ENCODE measurements at regions not wholly inside any gene's neighbourhood (a gene's known extent, or its start where the extent isn't known, plus 50 kb on each side); places are given as distances from the start of the nearest gene placed in this dataset.

DNA sequence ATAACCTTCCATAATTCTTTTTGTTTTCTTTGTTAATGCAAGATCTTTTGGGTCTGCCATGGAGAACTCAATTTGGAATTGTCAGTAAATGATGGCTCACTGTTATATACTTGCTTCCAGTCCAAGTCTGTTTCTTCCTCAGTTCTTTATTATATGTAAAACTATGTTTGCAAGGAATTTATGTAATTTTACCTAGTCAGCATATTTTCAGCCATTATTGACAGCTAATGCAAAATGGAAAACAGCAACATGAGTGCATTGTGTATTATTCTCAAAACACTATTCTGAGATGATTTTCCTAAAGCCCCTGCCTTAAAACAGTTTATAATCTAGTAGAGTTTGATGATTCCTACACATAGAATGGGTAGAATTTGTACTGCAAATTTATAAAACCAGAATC lies 167.5 kb downstream of the TANC2 start:
- no peak for DNase-seq (ENCODE audit: low read depth)

DNA sequence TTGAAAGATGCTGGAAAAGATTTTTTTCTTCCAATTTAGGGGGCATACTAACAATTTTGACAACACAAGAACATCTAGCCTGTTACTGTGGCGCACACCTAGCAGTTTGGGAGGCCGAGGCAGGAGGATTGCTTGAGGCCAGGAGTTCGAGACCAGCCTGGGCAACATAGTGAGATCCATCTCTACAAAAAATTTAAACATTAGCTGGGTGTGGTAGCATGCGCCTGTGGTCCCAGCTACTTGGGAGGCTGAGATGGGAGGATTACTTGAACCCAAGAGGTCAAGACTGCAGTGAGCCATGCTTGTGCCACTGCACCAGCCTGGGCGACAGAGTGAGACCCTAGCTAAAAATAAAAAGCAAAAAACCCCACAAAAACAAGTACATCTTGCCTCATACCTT lies 168.8 kb downstream of the TANC2 start:
- no peak for DNase-seq (ENCODE audit: low read depth)

- DNase-seq (ENCODE audit: low read depth): no peak
These were observed 170.5 kb downstream of the TANC2 start for GRCh38 chr17:63136369-63137012.

- DNase-seq (ENCODE audit: low read depth): no peak
These were observed 171.1 kb downstream of the TANC2 start for GRCh38 chr17:63137163-63137562.

DNA sequence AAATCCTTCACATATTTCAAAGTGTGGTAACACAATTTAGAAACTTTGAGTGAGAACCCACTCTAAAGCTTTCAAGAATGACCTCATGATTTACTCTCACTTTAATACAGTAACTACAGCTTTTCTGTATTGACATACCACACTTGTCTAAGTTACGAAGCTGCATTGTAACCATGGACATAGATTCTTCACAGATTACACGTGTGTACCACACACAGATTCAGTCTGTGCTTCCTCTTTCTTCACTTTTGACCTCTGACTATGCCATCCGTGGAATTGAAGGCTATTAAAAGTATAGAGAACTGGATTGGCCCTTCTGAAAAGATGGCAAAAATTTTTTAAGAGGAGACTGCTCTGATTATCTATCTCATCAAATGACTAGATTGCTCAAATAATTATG lies 172.7 kb downstream of the TANC2 start:
- no peak for DNase-seq (ENCODE audit: low read depth)

- no peak for DNase-seq (ENCODE audit: low read depth)
These were observed 173.3 kb downstream of the TANC2 start for GRCh38 chr17:63139356-63139755.

DNA sequence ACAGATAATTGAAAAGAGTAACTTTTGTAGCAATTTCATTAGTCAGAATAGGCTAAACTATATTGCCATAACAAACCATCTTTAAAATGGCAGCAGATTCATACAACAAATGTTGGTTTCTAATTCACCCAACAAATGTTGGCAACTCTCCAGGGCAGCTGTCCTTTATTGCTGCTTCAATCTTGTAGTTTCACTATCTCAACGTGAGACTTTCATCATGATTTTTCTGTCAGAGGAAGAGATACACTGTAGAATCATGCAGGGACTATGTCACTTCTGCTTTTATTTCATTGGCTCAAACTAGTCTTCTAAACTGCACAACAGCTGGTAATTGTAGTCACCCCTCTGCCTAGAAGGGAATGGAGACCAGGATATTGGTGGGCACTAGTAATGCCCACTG lies 174.2 kb downstream of the TANC2 start:
- DNase-seq (ENCODE audit: low read depth): no peak

DNA sequence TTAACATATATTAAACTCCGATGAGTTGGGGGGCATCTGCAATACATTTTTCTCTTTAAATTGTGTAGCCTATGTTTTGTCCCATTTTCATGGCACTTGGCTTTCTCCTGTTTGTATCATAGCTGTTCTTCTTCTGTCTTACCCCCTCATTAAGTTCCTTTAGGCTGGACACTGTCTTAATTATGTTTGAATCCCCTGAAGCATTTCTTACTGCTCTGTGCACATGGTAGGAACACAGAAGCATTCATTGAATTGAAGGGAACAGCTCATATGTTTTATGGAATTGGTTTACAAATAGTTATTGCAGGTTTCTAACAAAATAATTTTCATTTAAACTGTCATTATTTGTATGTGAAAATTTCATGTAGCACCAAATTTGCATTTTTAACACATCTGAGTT lies 176.8 kb downstream of the TANC2 start:
- DNase-seq (ENCODE audit: low read depth): no peak

- no peak for DNase-seq (ENCODE audit: low read depth)
These were observed 184.5 kb downstream of the TANC2 start for GRCh38 chr17:63150490-63150889.

DNA sequence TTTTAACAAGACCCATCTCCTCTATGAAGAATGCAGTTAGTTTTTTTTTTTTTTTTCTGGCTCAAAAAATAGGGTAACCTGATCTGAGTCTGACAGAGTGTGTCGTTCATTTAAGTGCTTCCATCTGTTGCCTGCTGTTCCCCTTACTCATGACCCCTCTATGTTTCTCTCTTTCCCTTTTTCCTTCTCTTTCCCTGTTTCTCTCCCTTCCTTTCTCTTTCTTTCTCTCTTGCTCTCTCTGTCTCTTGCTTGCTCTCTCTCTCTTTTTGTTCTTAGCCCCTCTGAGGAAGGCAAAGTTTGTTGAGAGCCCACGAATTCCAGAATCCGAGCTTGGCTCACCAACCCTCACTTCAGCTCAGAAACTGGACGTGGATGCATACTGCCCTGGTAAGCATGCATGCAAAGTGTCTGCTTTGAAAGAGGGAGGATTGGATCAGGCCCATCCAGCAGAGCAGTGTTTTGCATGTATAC lies 185.0 kb downstream of the TANC2 start:
- no peak for DNase-seq (ENCODE audit: low read depth)

DNA sequence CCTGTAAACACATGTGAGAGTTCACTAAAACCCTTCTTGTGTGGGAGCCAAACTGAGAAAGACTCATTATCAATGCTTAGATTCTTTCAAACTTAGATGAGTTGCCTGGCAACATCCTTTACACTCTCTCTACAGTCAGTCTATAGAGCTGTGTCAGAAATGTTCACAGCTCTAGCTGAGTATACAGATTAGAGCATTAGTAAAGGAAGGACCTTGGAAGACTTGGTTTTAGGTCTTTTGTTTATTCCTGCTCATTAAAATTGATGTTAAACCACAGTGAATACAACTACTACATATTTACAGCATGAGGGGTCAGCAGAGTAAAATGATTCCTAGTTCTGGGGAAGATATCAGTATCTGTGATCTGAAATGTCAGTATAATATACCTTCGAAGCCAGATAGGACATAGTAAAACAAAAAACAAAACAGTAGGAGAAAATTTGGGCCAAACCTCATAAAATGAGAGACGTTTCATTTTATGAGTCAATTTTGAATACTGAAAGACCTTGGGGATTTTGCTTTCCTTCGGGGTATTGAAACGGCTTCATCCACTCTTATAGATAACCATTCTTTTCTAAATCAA lies 186.0 kb downstream of the TANC2 start:
- no peak for DNase-seq (ENCODE audit: low read depth)

- no peak for DNase-seq (ENCODE audit: low read depth)
These were observed 187.5 kb downstream of the TANC2 start for GRCh38 chr17:63153488-63153887.

DNA sequence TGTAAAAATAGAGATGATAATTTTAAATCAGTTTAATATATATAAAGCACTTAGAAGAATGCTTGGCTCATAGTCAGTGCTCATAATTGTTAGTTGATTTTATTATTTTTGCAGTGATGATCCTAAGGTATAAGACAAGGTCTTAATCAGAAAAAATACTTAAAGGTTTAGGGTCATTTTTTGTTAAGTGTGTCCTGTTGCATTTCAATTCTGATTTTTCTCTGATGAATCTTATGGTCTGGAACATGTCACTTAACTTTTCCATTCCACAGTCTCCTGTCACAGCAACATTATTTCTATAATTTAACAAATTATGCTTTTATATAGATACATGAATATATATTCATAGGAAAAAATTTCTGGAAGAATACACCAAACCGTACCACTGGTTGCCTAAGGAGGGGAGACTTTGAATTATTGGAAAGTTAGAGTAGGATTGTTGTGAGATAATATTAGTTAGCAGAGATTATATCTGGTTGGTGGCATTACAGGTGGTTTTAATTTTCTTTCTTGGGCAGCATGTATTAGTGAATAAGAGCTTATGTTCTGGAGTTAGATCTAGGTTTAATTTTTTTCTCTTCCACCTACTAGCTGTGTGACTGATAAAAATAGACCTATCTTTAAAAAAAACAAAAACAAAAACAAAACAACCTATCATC lies 188.7 kb downstream of the TANC2 start:
- no peak for DNase-seq (ENCODE audit: low read depth)

DNA sequence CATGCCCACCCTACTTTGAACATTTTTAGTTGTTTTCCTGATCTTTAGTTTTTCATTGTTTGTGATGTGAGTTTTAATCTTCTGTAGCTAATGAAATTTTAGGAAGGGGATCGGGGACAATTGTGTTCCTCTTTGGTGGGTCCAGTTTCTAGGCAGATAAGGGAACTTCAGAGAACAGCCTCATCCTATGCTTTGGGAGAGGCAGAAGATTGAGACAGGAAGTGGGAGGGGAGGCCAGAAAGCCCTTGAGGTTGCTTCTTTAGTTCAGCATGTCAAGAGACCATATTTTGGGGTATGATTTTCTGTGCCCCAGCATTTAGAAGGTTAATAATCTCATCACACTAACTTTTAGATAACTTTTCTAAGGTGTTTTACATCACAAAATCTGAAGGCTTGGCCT lies 191.0 kb downstream of the TANC2 start:
- no peak for DNase-seq (ENCODE audit: low read depth)

- DNase-seq (ENCODE audit: low read depth): no peak
These were observed 196.5 kb downstream of the TANC2 start for GRCh38 chr17:63162406-63163157.

- no peak for DNase-seq (ENCODE audit: low read depth)
These were observed 197.1 kb downstream of the TANC2 start for GRCh38 chr17:63163158-63163520.

- DNase-seq (ENCODE audit: low read depth): no peak
These were observed 199.4 kb downstream of the TANC2 start for GRCh38 chr17:63165400-63165799.

DNA sequence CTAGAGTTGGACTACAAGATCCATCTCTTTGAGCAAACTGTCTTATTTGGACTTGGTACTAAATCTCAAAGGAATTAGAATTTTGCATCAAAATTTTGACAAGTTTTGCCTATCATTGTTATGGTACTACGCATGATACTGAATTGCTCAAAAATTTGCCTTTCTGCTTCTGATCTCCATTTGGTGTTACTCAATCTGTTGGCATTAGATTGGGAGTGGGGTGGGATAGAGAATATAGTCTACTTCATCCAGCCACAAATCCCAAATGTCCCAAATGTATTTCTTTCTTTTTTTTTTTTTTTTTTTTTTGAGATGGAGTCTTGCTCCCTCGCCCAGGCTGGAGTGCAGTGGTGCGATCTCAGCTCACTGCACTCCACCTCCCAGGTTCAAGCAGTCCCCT lies 204.8 kb downstream of the TANC2 start:
- DNase-seq (ENCODE audit: low read depth): no peak

GRCh38 chr17:63171428-63172393 lies 205.7 kb downstream of the TANC2 start:
- DNase-seq (ENCODE audit: low read depth): no peak

DNA sequence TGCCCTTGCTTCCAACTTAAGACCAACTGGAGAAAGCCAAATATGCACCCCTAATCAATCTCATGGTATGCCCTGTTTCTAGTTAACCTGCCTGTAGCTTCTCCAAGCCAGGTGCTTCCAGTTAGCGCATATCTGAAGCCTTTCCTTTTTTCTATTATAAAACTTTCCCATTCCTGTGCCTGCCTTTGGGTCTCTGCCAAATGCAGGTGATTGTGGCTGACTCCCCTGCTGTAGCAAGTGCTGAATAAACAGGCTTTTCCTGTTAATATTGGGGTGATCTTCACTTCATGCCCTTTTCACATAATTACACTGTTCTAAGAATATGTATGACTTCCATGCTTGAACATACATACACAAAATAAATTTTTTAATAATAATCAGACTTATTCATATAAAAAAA lies 207.4 kb downstream of the TANC2 start:
- no peak for DNase-seq (ENCODE audit: low read depth)

- no peak for DNase-seq (ENCODE audit: low read depth)
These were observed 207.9 kb downstream of the TANC2 start for GRCh38 chr17:63173903-63174302.

GRCh38 chr17:63178530-63178929 lies 212.5 kb downstream of the TANC2 start:
- no peak for DNase-seq (ENCODE audit: low read depth)
